ENCODE measurements at regions not wholly inside any gene's neighbourhood (a gene's known extent, or its start where the extent isn't known, plus 50 kb on each side); places are given as distances from the start of the nearest gene placed in this dataset.

GRCh38 chr20:23228912-23229311 is 121.7 kb upstream of the NXT1 start:
- DNase-seq (no peak), ATAC-seq (no peak)
- H3K9me3 ChIP-seq, result no peaks in the 10 kb centered on the region
- WGBS (ENCODE audit: insufficient coverage, low coverage, low lambda C conversion rate, missing lambda C conversion rate), result 38% methylated on average over 3 of the region's 3 CpGs
- no peaks in the 10 kb centered on the region for H3K4me1 ChIP-seq
- intact Hi-C loops (cut with DNase I), result no loop called here
- no peak overlapping the region for H3K27ac ChIP-seq
- H3K27me3 ChIP-seq, result no peaks in the 10 kb centered on the region
- H3K36me3 ChIP-seq, result no peaks in the 10 kb centered on the region
- no peak overlapping the region for H3K4me3 ChIP-seq
- TF ChIP-seq, protein P1, sequence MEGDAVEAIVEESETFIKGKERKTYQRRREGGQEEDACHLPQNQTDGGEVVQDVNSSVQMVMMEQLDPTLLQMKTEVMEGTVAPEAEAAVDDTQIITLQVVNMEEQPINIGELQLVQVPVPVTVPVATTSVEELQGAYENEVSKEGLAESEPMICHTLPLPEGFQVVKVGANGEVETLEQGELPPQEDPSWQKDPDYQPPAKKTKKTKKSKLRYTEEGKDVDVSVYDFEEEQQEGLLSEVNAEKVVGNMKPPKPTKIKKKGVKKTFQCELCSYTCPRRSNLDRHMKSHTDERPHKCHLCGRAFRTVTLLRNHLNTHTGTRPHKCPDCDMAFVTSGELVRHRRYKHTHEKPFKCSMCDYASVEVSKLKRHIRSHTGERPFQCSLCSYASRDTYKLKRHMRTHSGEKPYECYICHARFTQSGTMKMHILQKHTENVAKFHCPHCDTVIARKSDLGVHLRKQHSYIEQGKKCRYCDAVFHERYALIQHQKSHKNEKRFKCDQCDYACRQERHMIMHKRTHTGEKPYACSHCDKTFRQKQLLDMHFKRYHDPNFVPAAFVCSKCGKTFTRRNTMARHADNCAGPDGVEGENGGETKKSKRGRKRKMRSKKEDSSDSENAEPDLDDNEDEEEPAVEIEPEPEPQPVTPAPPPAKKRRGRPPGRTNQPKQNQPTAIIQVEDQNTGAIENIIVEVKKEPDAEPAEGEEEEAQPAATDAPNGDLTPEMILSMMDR (IDR thresholded peaks at IDR 0.05), result no peak
- no peak for TF ChIP-seq POLR2A (IDR thresholded peaks at IDR 0.05)

- Histone ChIP-seq H3K4me1 (no peaks in the 10 kb centered on the region), H3K27ac (no peak overlapping the region), H3K9me3 (no peaks in the 10 kb centered on the region), H3K36me3 (no peaks in the 10 kb centered on the region), H3K4me3 (no peak overlapping the region), H3K27me3 (no peaks in the 10 kb centered on the region)
- WGBS (ENCODE audit: insufficient coverage, low coverage, low lambda C conversion rate, missing lambda C conversion rate), result 76% methylated on average over 3 of the region's 7 CpGs
- DNase-seq (no peak), ATAC-seq (no peak)
- no peak for TF ChIP-seq POLR2A (IDR thresholded peaks at IDR 0.05)
- TF ChIP-seq, protein P1 (IDR thresholded peaks at IDR 0.05), result no peak
- intact Hi-C loops (cut with DNase I), result no loop called here
Measured at GRCh38 chr20:23227976-23228375, 122.6 kb upstream of the NXT1 start.

DNA sequence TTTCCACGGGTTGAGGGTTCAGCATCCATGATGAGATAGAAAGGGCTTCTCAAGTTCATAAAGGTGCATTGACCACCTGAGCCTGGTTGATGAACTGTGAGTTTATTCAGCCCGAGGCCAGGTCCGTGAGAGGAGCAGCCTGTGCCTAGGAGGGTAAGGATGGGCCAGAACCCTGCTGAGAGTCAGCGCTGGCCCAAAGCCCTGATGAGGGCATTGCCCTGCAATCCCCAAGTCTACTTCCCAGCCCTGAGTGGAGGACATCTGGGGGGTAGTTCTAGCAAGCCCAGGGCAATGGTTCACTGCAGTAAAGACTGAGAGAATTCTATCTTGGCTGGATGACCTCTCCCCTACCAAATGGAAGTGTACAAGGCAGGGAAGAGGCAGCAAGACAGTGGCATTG is 123.3 kb upstream of the NXT1 start:
- peak in 1 of 3 donors; percentile 36 for DNase-seq
- intact Hi-C loops (cut with DNase I), result no loop called here
- Histone ChIP-seq H3K4me3 (no peak overlapping the region), H3K36me3 (no peaks in the 10 kb centered on the region), H3K27ac (no peak overlapping the region), H3K9me3 (no peaks in the 10 kb centered on the region), H3K4me1 (no peaks in the 10 kb centered on the region), H3K27me3 (no peaks in the 10 kb centered on the region)
- TF ChIP-seq, protein P1 (IDR thresholded peaks at IDR 0.05), result no peak
- no peak for TF ChIP-seq POLR2A (IDR thresholded peaks at IDR 0.05)
- 39% methylated on average over 3 of the region's 4 CpGs for WGBS (ENCODE audit: insufficient coverage, low coverage, low lambda C conversion rate, missing lambda C conversion rate)
- no peak for ATAC-seq

GRCh38 chr20:23226612-23227265 is 123.9 kb upstream of the NXT1 start:
- WGBS (ENCODE audit: insufficient coverage, low coverage, low lambda C conversion rate, missing lambda C conversion rate), result 53% methylated on average over 2 of the region's 2 CpGs
- Histone ChIP-seq H3K4me3 (no peak overlapping the region), H3K27ac (no peak overlapping the region), H3K27me3 (no peaks in the 10 kb centered on the region), H3K36me3 (no peaks in the 10 kb centered on the region), H3K9me3 (no peaks in the 10 kb centered on the region), H3K4me1 (no peaks in the 10 kb centered on the region)
- intact Hi-C loops (cut with DNase I), result no loop called here
- no peak for ATAC-seq
- TF ChIP-seq, protein P1 (IDR thresholded peaks at IDR 0.05), result no peak
- TF ChIP-seq POLR2A (IDR thresholded peaks at IDR 0.05), result no peak
- peak in 1 of 3 donors; percentile 19 for DNase-seq

Measured in right lobe of liver (tissue), 6 donors.